AG04450 (cell line): ENCODE measurements at regions not wholly inside any gene's neighbourhood (a gene's known extent, or its start where the extent isn't known, plus 50 kb on each side); places are given as distances from the start of the nearest gene placed in this dataset.

Experiments used
- CTCF ChIA-PET: fragments of 300-600, 350-600 bp; formaldehyde crosslinking; extraction: SDS; loops from one replicate; lab custom pipeline; 2022; ENCODE audit warnings: antibody characterized with exemption, inconsistent platforms; lab: Charles Lee
- POLR2A ChIA-PET: fragments of 350-600 bp; formaldehyde crosslinking; extraction: SDS; loops from one replicate; lab custom pipeline; 2021; ENCODE audit warnings: antibody characterized with exemption, inconsistent platforms; lab: Yijun Ruan, JAX
- DNase-seq: peaks from one replicate; pipeline ENCODE4 v3.0.0-alpha.2; 2011; ENCODE audit warnings: low read depth, low spot score
- H3K27ac ChIP-seq: one replicate; pipeline ENCODE4 v1.5.1; 2012; ENCODE audit warnings: low read depth, low read length, control low read depth
- H3K27me3 ChIP-seq: one replicate; pipeline ENCODE4 v1.6.0; 2012; ENCODE audit warnings: low read length; ENCODE audit not compliant: control insufficient read depth, insufficient read depth
- H3K4me3 ChIP-seq: 2 replicates; pipeline ENCODE4 v1.5.1; 2011; ENCODE audit warnings: mild to moderate bottlenecking, low read depth, low read length, control low read depth
- H3K9me3 ChIP-seq: 2 replicates; pipeline ENCODE4 v1.5.1; 2012; ENCODE audit warnings: low read length; ENCODE audit not compliant: control insufficient read depth, insufficient read depth
- CTCF ChIP-seq: IDR thresholded peaks from 2 replicates; pipeline ENCODE4 v1.5.1; 2011; ENCODE audit warnings: low read depth, low read length, control low read depth, inconsistent platforms

- ChIA-PET POLR2A (no interaction called here), CTCF (interaction anchor here (1.5 kb wide), 1 partner anchor 22 kb away, joined by 5 read pairs; no protein-coding TSS in a partner anchor)
- no peak overlapping the region for H3K27ac ChIP-seq
- no peaks in the 10 kb centered on the region for H3K27me3 ChIP-seq
- TF ChIP-seq CTCF: no peak
- no peaks in the 10 kb centered on the region for H3K9me3 ChIP-seq
- no peak overlapping the region for H3K4me3 ChIP-seq
- no peak for DNase-seq
Measured at GRCh38 chr1:219682788-219683187, 69.9 kb upstream of the ZC3H11B start.

GRCh38 chr1:219681876-219682275 is 69.0 kb upstream of the ZC3H11B start:
- no peak for DNase-seq
- ChIA-PET POLR2A (no interaction called here), CTCF (interaction anchor here (1.5 kb wide), 1 partner anchor 21 kb away, joined by 5 read pairs; no protein-coding TSS in a partner anchor)
- H3K4me3 ChIP-seq: no peak overlapping the region
- no peak for TF ChIP-seq CTCF
- no peak overlapping the region for H3K27ac ChIP-seq
- no peaks in the 10 kb centered on the region for H3K27me3 ChIP-seq
- H3K9me3 ChIP-seq: no peaks in the 10 kb centered on the region

GRCh38 chr1:219676012-219676765 is 63.3 kb upstream of the ZC3H11B start:
- no peak for TF ChIP-seq CTCF
- POLR2A ChIA-PET: interaction anchor here (0.6 kb wide), 1 partner anchor 22 kb away, joined by 7 read pairs; no protein-coding TSS in a partner anchor
- Histone ChIP-seq H3K4me3 (no peak overlapping the region), H3K27ac (no peak overlapping the region), H3K9me3 (no peaks in the 10 kb centered on the region), H3K27me3 (no peaks in the 10 kb centered on the region)
- CTCF ChIA-PET: interaction anchor here (2.5 kb wide), 1 partner anchor 15 kb away, joined by 11 read pairs; no protein-coding TSS in a partner anchor
- DNase-seq: no peak

- POLR2A ChIA-PET: no interaction called here
- DNase-seq: no peak
- H3K4me3 ChIP-seq: no peak overlapping the region
Measured at GRCh38 chr1:219670426-219671149, 57.7 kb upstream of the ZC3H11B start.

More at GRCh38 chr1:219670426-219671149, 57.7 kb upstream of the ZC3H11B start:
- no peaks in the 10 kb centered on the region for H3K9me3 ChIP-seq
- no peak overlapping the region for H3K27ac ChIP-seq
- H3K27me3 ChIP-seq: peaks cover 2% of the 10 kb centered on the region
- CTCF ChIA-PET: interaction anchor here (1.7 to 2.2 kb wide), 2 partner anchors 9 to 10 kb away, joined by 8 to 9 read pairs; no protein-coding TSS in a partner anchor
- no peak for TF ChIP-seq CTCF
